NCI-H2196 treated with DMSO at 0.1 percent for 48 hours (cell line): ENCODE measurements at regions not wholly inside any gene's neighbourhood (a gene's known extent, or its start where the extent isn't known, plus 50 kb on each side); places are given as distances from the start of the nearest gene placed in this dataset.
"Not testable (repeated sequence)": the region's sequence is repeated elsewhere in the genome, so short reads cannot be mapped to it uniquely, and the experiment has no call there.

Source experiments
- DNase-seq: peaks from one replicate; lab custom pipeline; 2025; ENCODE audit not compliant: unreplicated experiment; lab: John Stamatoyannopoulos, UW

DNA sequence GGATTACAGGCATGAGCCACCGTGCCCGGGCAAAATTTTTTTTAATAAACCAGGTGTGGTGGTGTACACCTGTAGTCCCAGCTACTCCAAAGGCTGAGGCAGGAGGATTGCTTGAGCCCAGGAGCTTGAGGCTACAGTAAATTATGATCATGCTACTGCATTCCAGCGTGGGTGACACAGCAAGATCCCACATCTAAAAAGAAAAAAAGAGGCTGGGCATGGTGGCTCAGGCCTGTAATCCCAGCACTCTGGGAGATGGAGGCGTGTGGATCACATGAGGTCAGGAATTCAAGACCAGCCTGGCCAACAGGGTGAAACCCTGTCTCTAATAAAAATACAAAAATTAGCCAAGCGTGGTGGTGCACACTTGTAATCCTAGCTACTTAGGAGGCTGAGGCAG is 125.6 kb downstream of the ZNF281 start:
- not testable (repeated sequence) for DNase-seq

DNA sequence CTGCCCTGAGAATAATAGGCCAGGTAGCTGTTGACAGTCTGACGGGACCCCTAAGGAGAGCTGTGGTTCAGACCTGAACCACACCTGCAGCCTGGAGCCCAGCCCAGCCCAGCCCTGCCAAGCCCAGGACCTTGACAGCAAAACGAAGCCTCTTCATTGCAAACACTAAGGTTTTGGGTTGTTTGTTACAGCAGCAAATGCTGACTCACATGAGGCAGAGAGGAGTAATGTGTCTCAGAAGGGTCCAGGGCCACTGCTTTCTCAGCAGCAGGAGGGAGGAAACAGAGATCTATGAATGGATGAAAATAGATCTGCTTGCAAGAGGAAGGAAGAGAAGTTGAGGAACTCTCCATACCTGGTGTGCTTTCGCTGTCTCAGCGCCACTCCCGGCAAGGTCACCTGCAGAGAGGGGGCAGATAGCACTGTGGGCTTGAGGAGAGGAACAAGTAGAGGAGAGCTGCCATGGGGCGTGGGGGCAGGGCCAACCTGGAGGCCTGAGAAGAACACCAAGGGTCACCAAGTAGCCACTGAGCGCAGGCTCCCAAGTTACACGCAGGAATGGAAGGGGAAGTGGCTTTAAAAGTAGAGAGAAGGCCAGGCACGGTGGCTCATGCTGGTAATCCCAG is 127.2 kb downstream of the ZNF281 start:
- no peak for DNase-seq

DNA sequence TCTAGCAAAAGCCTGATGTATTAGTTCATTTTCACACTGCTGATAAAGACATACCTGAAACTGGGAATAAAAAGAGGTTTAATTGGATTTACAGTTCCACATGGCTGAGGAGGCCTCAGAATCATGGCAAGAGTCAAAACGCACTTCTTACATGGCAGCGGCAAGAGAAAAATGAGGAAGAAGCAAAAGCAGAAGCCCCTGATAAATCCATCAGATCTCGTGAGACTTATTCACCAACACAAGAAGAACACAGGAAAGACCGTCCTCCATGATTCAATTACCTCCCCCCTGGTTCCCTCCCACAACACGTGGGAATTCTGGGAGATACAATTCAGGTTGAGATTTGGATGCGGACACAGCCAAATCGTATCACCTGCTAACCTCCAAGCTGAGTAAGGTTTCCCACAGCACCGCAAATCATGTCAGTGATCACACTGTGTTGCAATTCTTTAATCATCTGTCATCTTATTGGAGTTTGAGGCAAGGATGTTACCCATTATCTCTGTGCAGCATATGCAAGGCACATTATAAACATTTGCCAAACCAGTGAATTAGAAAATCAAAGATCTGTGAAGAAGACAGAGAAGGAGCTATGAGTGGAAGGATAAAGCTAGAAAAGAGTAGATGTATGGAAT is 128.5 kb downstream of the ZNF281 start:
- no peak for DNase-seq

DNA sequence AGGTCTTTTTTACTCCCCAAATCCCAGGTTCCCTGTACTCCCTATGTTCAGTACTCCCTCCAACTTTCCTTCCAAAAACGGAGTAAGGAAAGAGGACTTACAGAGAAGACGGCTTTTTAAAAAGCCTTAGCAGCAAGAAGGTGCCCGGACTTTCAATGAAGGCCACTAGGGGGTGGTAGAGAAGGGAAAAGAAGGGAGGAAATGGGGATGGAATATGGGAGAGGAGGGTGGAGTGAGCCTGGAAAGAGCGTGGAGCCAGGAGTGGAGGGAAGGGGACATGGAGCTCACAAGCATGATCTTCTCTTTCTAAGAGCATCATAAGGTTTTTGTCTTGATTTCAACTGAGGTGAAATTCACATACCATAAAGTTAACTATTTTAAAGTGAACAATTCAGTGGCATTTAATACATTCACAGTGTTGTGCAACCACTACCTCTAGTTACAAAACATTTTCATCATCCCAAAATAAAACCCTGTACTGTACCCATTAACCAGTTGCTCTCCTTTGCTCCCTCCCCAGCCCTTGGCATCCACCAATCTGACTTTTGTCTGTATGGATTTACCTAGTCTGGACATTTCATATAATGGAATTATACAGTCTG is 129.9 kb downstream of the ZNF281 start:
- DNase-seq = no peak

DNA sequence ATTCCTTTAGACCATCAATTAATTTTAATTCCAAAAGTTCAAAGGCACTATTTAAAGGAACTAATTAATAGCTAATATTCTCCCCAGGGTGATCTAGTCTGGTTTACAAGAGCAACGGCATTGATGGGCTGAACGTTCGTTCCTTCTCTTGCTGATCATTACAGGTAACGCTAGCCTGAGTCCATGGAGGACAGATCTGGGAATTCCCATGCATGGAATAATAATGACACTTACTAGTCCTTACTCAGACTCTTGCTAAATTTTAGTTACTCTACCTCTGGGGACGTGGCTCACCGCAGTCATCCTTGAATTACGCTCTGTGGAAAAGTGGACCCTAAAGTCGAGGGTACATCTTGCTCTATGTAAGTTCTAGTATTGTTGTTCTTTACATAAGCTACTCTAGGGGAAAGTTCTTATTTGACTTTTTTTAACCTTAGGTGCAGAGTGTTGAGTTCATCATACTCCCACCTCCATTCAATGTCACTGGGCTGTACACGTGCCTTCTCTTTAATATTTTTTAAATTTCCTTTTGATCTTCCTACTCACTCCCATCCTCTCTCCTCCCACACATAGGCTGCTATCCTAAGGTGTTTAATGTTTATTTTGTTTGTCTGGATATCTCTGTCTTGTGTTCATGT is 133.9 kb downstream of the ZNF281 start:
- DNase-seq = no peak

DNA sequence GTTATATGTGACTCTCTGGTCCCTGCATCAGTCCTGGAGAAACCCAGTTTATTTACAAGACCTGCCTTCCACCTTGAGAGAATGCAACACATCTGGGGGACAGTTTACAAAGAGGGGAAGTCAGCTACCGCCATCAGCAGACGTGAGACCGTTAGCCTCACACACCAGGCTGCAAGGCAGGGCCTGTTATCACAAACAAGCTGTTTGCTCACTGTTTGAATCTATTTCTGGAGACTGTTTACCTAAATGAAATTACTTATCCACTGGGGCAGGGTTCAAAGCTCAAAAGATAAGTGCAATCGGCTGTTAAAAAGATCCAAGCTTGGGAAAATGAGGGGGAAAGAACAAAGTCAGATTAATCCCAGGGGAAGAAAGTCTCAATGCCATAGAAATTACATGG is 134.4 kb downstream of the ZNF281 start:
- no peak for DNase-seq

DNA sequence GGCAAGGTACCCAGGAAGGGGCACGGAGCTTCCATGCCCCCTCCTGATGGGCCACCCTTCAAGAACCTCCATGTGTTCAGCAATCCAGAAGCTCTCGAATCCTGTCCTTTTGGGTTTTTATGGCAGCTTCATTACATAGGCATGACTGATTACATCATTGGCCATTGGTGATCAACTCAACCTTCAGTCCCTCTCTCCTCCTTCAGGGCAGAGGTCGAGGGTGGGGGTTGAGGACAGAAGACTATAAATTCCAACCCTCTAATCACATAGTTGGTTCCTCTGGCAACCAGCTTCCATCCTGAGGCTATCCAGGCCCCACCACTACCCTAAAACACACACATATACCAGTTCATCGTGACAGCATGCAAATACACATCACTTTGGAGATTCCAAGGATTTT is 135.7 kb downstream of the ZNF281 start:
- DNase-seq = no peak

DNA sequence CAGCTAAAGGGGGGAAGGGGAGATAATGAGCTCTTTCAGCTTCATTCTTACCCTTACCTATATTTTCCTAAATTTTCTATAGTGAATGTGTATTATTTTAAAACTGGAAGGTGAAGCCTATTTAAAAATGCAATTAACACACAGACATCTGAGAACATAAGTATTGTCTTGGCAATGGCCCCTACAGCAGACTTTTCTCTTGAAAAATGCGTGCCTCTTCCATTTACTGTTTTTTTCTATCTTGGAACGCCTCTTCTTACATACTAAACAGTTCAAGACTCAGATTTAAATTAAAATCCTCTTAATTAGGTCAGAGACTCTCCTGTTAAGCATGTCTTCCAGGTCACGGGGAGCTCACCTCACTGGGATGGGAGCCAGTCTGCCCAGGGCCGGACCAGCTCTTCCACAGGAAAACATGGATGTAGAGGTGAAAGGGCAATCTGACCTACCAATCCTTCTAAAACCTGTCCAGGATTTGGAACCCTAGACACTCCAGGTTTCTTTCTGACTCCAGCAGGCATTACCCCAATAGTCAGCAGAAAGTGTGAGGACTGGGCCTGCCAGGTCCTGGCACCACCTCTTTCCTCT is 137.3 kb downstream of the ZNF281 start:
- no peak for DNase-seq

DNA sequence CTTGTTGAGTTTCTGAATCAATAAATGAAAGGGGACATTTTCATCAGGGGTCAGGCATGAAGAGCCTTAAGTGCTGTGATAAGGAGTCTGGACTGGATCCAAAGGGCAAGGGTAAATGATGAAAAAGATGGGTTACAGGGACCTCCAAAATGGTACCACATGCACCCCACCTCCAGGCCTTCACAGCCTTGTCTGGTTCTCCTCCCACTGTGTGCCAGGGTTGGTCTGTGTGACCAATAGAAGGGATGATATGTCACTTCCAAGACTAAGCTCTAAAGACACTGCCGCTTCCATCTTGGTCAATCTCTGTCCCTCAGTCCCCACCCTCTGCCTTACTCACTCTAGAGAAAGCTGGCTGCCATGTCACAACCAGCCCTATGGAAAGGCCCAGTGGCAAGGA is 140.6 kb downstream of the ZNF281 start:
- DNase-seq = no peak

DNA sequence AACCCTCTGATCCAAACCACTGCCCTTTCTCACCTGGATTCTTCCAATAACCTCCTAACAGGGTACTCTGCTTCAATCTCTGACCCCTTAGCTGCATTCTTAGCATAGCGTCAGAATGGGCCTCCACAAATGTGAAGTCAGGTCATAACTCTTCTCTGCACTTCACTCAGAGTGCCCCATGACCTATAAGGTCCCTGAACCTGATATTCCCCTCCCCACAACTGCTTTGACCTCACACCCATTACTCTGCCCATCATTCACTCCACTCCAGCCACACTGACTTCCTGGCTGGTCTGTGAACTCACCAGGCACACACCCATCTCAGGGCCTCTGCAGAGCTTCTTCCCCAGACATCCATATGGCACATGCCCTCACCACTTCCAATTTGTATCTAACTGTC is 141.9 kb downstream of the ZNF281 start:
- DNase-seq = no peak

DNA sequence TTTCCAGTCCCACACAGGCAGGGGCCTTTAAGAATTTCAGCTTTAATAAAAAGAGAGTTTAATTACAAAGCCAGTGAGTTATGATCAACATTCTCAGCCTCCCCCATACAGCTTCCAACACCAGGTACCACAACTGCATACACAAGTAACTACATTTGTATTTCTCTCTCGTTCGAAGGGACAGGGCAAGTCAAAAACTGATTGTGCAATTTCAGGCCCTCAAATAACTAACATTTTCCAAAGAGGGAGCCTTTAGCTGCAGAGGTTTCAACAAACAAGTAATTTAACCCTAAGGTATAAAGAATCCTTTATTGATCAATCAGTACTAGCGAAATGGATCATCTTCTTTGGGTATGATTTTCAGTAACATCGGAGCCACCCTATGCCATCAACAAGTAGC is 142.4 kb downstream of the ZNF281 start:
- DNase-seq = no peak

DNA sequence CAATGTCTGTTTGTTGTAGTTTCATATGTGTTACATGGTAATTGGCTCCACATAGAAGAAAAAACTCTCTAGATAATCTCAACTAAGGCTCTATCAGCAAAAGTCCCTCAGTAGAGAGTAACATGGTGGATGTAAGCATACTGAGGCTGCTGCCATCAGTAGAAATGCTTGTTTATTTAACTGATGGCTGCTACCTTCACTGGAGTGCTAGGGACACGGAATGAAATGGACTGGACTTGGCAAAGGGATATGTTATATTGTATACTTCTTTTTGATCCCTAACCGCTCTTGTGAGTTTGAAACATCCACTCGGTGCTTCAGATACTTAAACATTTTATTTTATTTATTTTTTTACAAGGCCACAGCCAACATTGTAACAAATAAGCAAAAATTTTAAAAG is 143.0 kb downstream of the ZNF281 start:
- no peak for DNase-seq

DNA sequence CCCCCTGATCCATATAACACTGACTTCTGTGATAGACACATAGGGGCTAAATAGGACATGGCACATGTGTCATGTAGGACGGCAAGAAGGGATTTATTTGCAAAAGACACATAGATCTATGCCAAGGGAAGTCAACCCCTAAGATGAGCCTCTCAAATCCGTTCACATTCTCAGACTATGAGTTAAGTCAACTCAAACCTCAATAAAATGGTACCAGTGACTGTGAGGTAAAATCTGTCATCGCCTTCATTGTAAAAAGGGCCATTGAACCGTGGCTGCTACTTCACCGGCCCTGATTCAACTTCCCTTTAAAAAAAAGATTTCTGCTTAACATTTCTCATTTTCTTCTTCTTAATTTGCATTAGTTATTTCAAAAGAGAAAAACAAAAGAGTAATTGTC is 144.0 kb downstream of the ZNF281 start:
- DNase-seq = no peak

DNA sequence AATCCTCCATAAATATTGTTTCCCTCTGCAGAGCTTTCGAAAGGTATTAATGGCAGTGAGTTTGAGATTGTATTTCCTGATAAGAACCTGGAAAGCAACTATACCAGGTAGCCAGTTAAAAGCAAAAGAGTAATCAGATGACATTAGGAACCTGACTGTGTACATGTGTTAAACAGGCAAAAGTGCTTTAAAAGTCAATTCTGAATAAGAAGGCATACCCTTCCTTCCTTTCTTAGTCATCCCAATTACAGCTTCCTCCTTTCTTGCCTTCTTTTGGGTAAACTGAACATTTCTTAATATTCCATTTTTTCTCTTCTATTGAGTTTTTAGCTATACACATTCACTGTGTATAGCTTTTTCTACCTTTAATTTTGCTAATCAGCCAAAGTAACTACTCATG is 144.7 kb downstream of the ZNF281 start:
- no peak for DNase-seq

DNA sequence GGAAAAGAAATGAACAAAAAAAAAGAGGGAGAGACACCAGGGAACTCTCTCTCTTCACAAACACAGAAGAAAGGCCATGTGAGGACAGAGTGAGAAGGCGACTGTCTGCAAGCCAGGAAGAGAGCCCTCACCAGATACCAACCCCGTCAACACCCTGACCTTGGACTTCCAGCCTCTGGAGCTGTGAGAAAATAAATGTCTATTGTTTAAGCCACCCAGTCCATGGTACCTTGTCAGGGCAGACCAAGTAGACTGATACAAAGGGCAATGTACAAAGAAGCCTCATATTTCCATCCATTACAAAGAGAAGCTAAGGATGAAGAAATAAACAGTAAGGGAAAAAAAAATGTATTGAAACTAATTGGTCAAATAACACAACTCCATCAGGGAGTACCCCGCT is 146.6 kb downstream of the ZNF281 start:
- no peak for DNase-seq

DNA sequence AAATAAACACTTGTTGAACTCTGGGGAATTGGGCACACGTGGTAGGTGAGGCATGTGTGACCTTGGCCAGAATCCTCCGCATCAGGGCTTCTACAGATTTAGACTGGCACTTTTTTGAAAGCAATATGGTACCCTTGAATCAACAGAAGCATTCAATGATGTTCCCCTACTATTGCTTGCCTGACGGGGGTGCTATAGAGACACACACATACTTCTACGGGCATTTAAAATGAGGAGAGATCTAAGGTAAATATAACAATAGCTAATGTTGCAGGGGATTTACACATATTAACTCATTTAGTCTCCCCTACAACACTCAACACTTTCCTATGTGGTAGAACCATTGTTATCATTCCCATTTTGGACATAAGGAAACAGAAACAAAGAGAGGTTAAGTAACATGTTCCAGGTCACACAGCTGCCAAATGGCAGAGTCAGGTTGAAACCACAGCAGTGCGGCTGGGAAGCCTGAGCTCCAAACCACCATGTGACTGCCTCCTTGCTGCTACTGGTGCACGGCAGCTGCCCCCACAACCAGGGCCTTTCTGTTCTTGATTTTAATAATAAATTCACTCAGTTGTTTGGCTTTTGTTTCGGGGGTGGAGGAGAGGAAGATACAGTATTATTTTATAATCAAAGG is 147.4 kb downstream of the ZNF281 start:
- no peak for DNase-seq

DNA sequence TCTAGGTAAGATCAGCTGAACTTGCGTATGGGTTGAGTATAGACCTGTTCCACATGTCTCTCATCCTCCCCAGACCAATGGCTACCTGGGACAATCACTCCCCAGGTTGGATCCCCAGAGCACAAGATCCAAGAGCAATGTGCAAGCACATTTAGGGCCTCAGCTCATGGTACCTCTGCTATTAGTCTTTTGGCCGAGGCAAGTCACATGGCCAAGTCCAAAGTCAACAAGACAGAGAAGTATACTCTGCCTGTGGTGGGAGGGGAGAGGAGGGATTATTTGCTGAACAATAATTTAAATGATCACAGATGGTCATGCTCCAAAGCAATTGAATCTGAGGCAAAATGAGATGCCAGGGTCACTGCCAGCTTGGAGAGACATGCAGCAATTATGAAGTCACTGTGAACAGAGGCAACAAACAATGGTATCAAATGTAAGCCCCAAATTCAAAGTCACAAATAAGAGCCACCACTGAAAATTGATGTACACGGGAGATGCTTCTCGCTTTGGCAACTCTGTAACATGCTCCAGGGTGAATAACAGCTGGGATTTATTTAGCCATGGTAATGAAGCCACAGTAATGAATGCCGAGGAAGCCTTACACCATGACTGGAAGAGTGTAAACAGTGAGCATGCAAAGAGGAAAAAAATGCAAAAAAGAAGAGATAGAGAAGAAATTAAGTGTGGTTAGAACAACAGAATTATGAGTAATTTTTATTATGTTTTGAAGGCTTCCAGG is 149.1 kb downstream of the ZNF281 start:
- no peak for DNase-seq

DNA sequence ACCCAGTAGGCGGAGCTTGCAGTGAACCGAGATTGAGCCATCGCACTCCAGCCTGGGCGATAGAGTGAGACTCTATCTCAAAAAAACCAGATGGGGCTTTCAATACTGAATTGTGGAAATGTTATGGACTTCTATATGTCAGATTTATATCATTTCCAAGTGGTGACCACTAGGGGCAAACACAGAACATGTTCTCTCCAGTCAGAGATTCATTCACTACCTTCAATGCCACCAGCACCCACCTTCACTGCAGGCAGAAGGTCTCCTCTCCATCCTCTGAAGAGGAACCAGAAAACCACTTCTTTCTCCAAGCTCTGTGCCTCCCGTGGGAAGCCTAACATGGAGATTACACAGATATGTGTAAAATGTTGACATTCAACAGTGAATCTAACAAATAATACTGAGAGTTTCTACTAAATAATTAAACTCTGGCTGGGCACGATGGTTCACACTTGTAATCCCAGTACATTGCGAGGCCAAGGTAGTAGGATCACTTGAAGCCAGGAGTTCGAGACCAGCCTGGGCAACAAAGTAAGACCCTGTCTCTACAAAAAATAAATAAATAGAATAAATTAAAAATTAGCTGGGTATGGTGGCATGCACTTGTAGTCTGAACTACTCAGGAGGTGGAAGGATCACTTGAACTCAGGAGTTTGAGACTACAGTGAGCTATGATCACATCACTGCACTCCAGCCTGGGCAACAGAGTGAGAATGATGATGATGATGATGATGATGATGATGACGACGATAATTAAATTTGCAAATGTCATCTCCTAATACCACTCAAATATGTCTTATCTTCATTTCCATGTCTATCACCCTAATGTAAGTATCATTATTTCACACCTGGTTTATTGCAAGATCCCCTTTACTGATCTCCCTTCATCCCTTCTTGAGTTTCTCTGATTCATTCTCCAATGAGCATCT is 151.1 kb downstream of the ZNF281 start:
- no peak for DNase-seq

DNA sequence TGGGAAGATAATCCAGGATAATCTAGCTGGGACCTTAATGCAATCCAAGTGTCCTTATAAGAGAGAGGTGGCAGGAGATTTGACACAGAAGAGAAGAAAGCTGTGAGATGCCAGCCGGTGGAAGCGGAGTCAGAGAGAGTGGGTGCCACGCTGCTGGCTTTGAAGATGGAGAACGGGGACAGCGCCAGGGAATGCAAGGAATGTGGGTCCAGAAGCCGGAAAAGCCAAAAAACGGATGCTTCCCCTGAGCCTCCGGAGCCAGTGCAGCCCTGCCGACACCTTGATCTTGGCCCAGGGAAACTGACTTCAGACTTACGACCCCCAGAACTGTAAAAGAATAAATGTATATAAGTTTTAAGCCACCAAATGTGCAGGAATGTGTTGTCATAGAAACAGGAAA is 152.6 kb downstream of the ZNF281 start:
- no peak for DNase-seq

DNA sequence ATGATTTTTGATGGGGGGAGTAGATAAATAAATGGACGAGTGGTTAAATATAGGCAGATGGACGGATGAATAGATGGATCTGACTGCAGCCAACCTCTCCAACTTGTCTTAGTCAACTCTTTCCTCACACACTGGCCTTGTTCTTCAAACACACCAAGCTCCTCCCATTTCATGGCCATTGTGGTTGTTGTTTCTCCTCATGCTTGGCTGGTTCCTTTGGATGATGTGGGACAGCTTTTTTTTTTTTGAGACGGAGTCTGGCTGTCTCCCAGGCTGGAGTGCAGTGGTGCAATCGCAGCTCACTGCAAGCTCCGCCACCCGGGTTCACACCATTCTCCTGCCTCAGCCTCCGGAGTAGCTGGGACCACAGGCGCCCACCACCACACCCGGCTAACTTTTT is 155.2 kb downstream of the ZNF281 start:
- not testable (repeated sequence) for DNase-seq
